Naive thymus-derived CD8-positive, alpha-beta T cell (primary cell): ENCODE measurements at regions not wholly inside any gene's neighbourhood (a gene's known extent, or its start where the extent isn't known, plus 50 kb on each side); places are given as distances from the start of the nearest gene placed in this dataset.
"Not testable (repeated sequence)": the region's sequence is repeated elsewhere in the genome, so short reads cannot be mapped to it uniquely, and the experiment has no call there.

Source experiments
- ATAC-seq, 2 donors: fragments of 150-1000 bp; cut with Tn5 transposase in 1 of 2; sonication (Bioruptor Pico), chemical (Tn5 transposase) in 1 of 2; 1 replicate in 1 of 2; 2 replicates in 1 of 2; pipeline ENCODE4 v1.10.0; 2021; ENCODE audit warnings: mild to moderate bottlenecking in 2 of 2, moderate library complexity in 2 of 2
- POLR2A ChIA-PET: fragments of 350-600 bp; sonication (Branson Sonifier 250); formaldehyde crosslinking; loops from one replicate; lab custom pipeline; 2021; ENCODE audit warnings: antibody characterized with exemption; lab: Charles Lee
- DNase-seq, 10 donors: peaks; one replicate each; pipeline versions ENCODE4 v3.0.0 to v3.0.0-alpha.2; 2020 to 2022
- H3K27ac Mint-ChIP-seq, 10 donors: one replicate each; pipeline ENCODE4 v1.8.0; 2020 to 2022; ENCODE audit warnings: mild to moderate bottlenecking in 10 of 10, mixed read lengths in 10 of 10, moderate library complexity in 4 of 10, inconsistent platforms in 1 of 10
- H3K27me3 Mint-ChIP-seq, 5 donors: one replicate each; pipeline ENCODE4 v1.8.0; 2021 to 2022; ENCODE audit warnings: mixed read lengths in 5 of 5
- H3K36me3 Mint-ChIP-seq, 3 donors: one replicate each; pipeline ENCODE4 v1.8.0; 2020 to 2022; ENCODE audit warnings: mixed read lengths in 3 of 3, mild to moderate bottlenecking in 2 of 3, inconsistent platforms in 1 of 3
- H3K4me1 Mint-ChIP-seq, 4 donors: one replicate each; pipeline ENCODE4 v1.8.0; 2021 to 2022; ENCODE audit warnings: mixed read lengths in 4 of 4
- H3K4me3 Mint-ChIP-seq, 10 donors: one replicate each; pipeline ENCODE4 v1.8.0; 2020 to 2022; ENCODE audit warnings: mild to moderate bottlenecking in 10 of 10, mixed read lengths in 10 of 10, moderate library complexity in 6 of 10, inconsistent platforms in 1 of 10
- H3K9me3 Mint-ChIP-seq, 9 donors: one replicate each; pipeline ENCODE4 v1.8.0; 2020 to 2022; ENCODE audit warnings: mixed read lengths in 9 of 9, mild to moderate bottlenecking in 3 of 9, inconsistent platforms in 1 of 9, moderate library complexity in 1 of 9

- DNase-seq, ATAC-seq, H3K27me3 Mint-ChIP-seq, H3K4me3 Mint-ChIP-seq, POLR2A ChIA-PET, H3K4me1 Mint-ChIP-seq, H3K27ac Mint-ChIP-seq: not testable (repeated sequence)
- Mint-ChIP-seq H3K9me3 (peaks cover 0 to 36% (median 10%) of the 10 kb centered on the region in 9 donors), H3K36me3 (peaks cover 0 to 11% (median 2%) of the 10 kb centered on the region in 3 donors)
These were observed 99.1 kb upstream of the FOXD4L5 start for GRCh38 chr9:65384066-65384465.

- H3K27ac Mint-ChIP-seq, ATAC-seq, POLR2A ChIA-PET, H3K4me1 Mint-ChIP-seq, DNase-seq, H3K27me3 Mint-ChIP-seq: not testable (repeated sequence)
- H3K9me3 Mint-ChIP-seq = peaks cover 0 to 33% (median 10%) of the 10 kb centered on the region in 9 donors
- peaks cover 0 to 11% (median 2%) of the 10 kb centered on the region in 3 donors for H3K36me3 Mint-ChIP-seq
- peak overlapping the region in 2 of 10 donors; percentile 50 for H3K4me3 Mint-ChIP-seq
These were observed 98.6 kb upstream of the FOXD4L5 start for GRCh38 chr9:65383646-65384045.

- H3K4me3 Mint-ChIP-seq, ATAC-seq, POLR2A ChIA-PET, H3K27me3 Mint-ChIP-seq, H3K4me1 Mint-ChIP-seq, H3K27ac Mint-ChIP-seq, DNase-seq: not testable (repeated sequence)
- Mint-ChIP-seq H3K36me3 (peaks cover 0 to 11% (median 2%) of the 10 kb centered on the region in 3 donors), H3K9me3 (peaks cover 0 to 29% (median 10%) of the 10 kb centered on the region in 9 donors)
These were observed 97.8 kb upstream of the FOXD4L5 start for GRCh38 chr9:65382701-65383318.
